ENCODE measurements at regions not wholly inside any gene's neighbourhood (a gene's known extent, or its start where the extent isn't known, plus 50 kb on each side); places are given as distances from the start of the nearest gene placed in this dataset.

DNA sequence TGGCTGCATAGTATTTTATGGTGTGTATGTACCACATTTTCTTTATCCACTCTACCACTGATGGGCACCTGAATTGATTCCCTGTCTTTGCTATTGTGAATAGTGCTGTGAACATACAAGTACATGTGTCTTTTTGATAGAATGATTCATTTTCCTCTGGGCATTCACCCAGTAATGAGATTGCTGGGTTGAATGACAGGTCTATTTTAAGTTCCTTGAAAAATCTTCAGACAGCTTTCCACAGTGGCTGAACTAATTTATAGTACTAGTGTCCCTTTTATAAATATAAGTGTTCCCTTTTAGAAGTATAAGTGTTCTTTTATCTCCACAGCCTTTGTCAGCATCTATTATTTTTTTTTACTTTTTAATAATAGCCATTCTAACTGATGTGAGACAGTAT lies 303.9 kb upstream of the EPHA4 start:
- Histone ChIP-seq H3K79me2 (ENCODE audit: low read length) (no peaks in the 10 kb centered on the region), H2AFZ (ENCODE audit: low read length) (no peak overlapping the region), H3F3A (ENCODE audit: low read length, unreplicated experiment) (no peaks in the 10 kb centered on the region), H4K20me1 (ENCODE audit: low read length) (no peaks in the 10 kb centered on the region), H3K27me3 (ENCODE audit: low read length) (no peaks in the 10 kb centered on the region), H3K4me1 (ENCODE audit: insufficient read depth, low read length) (no peaks in the 10 kb centered on the region), H3K4me2 (ENCODE audit: low read length) (no peak overlapping the region), H3K9ac (ENCODE audit: low read length) (no peak overlapping the region), H3K9me2 (replicated peaks; ENCODE audit: low read length) (no peaks in the 10 kb centered on the region), H3K4me3 (ENCODE audit: low read length) (no peak overlapping the region), H3K27ac (ENCODE audit: low read length) (no peak overlapping the region), H3K36me3 (ENCODE audit: low read depth, low read length) (no peaks in the 10 kb centered on the region), H3K9me3 (ENCODE audit: low read length) (no peaks in the 10 kb centered on the region)
- DNase-seq (no peak), ATAC-seq (no peak)
- CTCF ChIA-PET: no interaction called here
- no peak for TF ChIP-seq EZH2phosphoT487 (IDR thresholded peaks at IDR 0.05; ENCODE audit: borderline replicate concordance, low read length)
- TF ChIP-seq CTCF (conservative IDR thresholded peaks at IDR 0.05; ENCODE audit: low read depth, low read length): no peak
- POLR2A ChIA-PET (ENCODE audit: unreplicated experiment): no interaction called here
- no TSS peak for BruUV-seq (replicated peaks)
- intact Hi-C loops (cut with micrococcal nuclease): no loop called here

DNA sequence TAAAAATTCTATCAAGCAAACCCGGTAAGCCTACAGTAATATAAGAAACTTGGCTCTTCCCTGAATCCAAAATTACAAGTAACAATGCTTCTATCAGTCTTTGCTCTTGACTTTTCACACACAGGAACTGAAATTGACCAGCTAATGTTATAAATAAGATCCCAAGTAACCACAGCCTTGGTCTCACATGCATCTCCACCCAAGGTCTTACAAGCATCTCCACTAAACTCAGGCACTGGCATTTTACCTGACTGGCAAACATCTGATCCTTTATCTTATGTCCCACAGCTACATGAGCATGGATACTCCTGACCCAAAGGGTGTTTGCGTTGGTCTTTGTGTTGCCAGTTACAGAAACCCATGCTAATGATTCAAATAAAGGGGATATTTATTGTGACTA lies 302.3 kb upstream of the EPHA4 start:
- no peak for TF ChIP-seq EZH2 (IDR thresholded peaks at IDR 0.05; ENCODE audit: low read length, unreplicated experiment)
- no peaks in the 10 kb centered on the region for H3K27me3 ChIP-seq (ENCODE audit: low read length)
- no peak overlapping the region for H3K27ac ChIP-seq (ENCODE audit: low read length)
- no peak for DNase-seq
- ATAC-seq: no peak
- no peaks in the 10 kb centered on the region for H4K20me1 ChIP-seq (ENCODE audit: low read length)
- H3K4me3 ChIP-seq (ENCODE audit: low read length): no peak overlapping the region
- H3K9me3 ChIP-seq (ENCODE audit: low read length): no peaks in the 10 kb centered on the region
- H2AFZ ChIP-seq (ENCODE audit: low read length): no peak overlapping the region
- no TSS peak for BruUV-seq (replicated peaks)
- ChIA-PET CTCF (no interaction called here), POLR2A (ENCODE audit: unreplicated experiment) (no interaction called here)
- H3K4me2 ChIP-seq (ENCODE audit: low read length): no peak overlapping the region
- H3K79me2 ChIP-seq (ENCODE audit: low read length): no peaks in the 10 kb centered on the region
- no peaks in the 10 kb centered on the region for H3K36me3 ChIP-seq (ENCODE audit: low read depth, low read length)
- intact Hi-C loops (cut with micrococcal nuclease): no loop called here
- no peaks in the 10 kb centered on the region for H3K9me2 ChIP-seq (replicated peaks; ENCODE audit: low read length)
- no peaks in the 10 kb centered on the region for H3K4me1 ChIP-seq (ENCODE audit: insufficient read depth, low read length)
- no peaks in the 10 kb centered on the region for H3F3A ChIP-seq (ENCODE audit: low read length, unreplicated experiment)
- no peak overlapping the region for H3K9ac ChIP-seq (ENCODE audit: low read length)

GRCh38 chr2:221857719-221858118 lies 285.6 kb upstream of the EPHA4 start:
- Histone ChIP-seq H2AFZ (ENCODE audit: low read length) (no peak overlapping the region), H3K36me3 (ENCODE audit: low read depth, low read length) (no peaks in the 10 kb centered on the region), H3K9me3 (ENCODE audit: low read length) (no peaks in the 10 kb centered on the region), H4K20me1 (ENCODE audit: low read length) (no peaks in the 10 kb centered on the region), H3K4me3 (ENCODE audit: low read length) (no peak overlapping the region), H3K9ac (ENCODE audit: low read length) (no peak overlapping the region), H3K79me2 (ENCODE audit: low read length) (no peaks in the 10 kb centered on the region), H3F3A (ENCODE audit: low read length, unreplicated experiment) (no peaks in the 10 kb centered on the region), H3K4me2 (ENCODE audit: low read length) (no peak overlapping the region), H3K9me2 (replicated peaks; ENCODE audit: low read length) (no peaks in the 10 kb centered on the region), H3K27me3 (ENCODE audit: low read length) (no peaks in the 10 kb centered on the region), H3K4me1 (ENCODE audit: insufficient read depth, low read length) (no peaks in the 10 kb centered on the region), H3K27ac (ENCODE audit: low read length) (no peak overlapping the region)
- intact Hi-C loops (cut with micrococcal nuclease): no loop called here
- TF ChIP-seq EZH2 (IDR thresholded peaks at IDR 0.05; ENCODE audit: low read length, unreplicated experiment): no peak
- TF ChIP-seq CTCF (conservative IDR thresholded peaks at IDR 0.05; ENCODE audit: low read depth, low read length): no peak
- no peak for TF ChIP-seq EZH2phosphoT487 (IDR thresholded peaks at IDR 0.05; ENCODE audit: borderline replicate concordance, low read length)
- ChIA-PET POLR2A (ENCODE audit: unreplicated experiment) (interaction anchor here (0.6 kb wide), 1 partner anchor 19 kb away, joined by 14 read pairs; no protein-coding TSS in a partner anchor), CTCF (no interaction called here)
- no TSS peak for BruUV-seq (replicated peaks)
- no peak for ATAC-seq
- DNase-seq: no peak
